ENCODE measurements at regions not wholly inside any gene's neighbourhood (a gene's known extent, or its start where the extent isn't known, plus 50 kb on each side); places are given as distances from the start of the nearest gene placed in this dataset.
"Not testable (repeated sequence)": the region's sequence is repeated elsewhere in the genome, so short reads cannot be mapped to it uniquely, and the experiment has no call there.

DNA sequence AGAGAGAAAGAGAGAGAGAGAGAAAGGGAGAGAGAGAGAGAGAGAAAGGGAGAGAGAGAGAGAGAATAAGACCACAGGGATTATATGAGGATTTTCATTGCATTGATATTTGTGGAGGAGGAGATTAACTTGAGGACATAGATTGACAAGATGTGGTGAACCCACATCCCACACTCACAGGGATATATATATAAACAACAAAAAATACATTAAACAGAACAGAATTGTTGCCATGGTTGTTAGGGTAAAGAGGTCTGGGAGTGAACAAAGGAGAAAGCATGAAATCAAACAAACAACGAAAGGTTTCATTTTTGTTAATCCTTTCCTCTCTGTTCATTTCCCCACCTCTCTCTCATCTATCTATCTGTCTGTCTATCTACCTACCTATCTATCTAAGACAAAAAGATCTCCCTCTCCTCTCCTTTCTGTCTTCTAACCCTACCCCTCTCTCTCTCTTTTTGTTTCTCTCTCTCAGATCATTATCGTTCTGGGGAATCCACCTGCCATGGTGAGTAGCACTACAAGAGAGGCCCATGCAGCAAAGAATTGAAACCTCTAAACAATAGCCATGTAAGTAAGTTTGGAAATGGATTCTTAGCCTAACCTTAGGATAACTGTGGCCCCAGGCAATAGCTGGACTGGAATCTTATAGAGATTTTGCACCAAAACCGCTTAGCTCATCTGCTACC is 280.9 kb downstream of the RAP2B start:
- DNase-seq (ENCODE audit: low read depth) = no peak

GRCh38 chr3:153443961-153444360 is 281.9 kb downstream of the RAP2B start:
- DNase-seq (ENCODE audit: low read depth) = no peak

DNA sequence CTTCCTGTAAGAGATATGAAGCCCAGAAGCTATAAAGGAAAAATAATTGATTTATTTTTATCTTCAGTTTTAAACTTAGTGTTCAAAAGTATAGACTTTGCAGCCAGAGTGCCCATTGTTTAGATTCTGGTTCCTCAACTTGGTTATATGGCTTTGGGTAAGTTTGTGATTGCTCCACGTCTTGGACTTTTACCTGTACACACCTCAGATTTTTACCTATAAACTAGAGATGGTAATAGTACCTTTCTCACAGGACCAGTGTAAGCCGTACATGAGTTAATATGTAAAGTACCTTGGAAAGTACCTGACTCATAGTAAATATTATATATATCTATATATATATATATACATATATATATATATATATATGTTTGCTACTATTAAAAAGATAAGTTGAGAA is 283.8 kb downstream of the RAP2B start:
- DNase-seq (ENCODE audit: low read depth) = no peak

DNA sequence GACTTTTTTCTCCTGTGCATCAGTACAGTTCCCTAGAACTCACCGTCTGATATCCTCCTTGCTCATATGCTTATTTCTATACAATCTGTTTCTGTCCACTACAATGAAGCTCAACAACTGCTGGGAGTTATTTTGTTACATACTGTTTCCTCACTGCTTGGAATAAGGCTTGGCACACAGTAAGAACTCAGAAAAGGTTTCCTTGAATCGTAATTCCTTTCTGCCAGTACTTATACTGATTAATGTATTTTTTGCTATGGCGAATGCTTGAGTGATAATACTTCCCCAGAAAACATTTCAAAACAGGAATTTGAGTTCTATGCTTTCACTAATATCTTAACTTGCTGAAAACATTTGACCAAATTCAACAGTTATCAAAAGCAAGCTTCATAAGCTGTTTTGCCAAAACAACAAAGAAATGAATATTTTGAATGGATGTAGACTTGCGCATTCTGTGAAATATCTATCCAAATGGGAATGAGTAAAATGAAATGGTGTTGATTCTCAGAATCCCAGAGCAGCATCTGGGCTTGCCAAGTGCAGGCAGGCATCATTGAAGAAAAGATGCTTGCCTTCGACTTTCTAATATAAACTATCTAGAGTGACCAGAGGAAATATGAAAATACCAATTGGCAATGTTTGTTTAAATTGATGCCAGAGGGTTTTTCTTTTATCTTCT is 286.3 kb downstream of the RAP2B start:
- DNase-seq (ENCODE audit: low read depth) = no peak

DNA sequence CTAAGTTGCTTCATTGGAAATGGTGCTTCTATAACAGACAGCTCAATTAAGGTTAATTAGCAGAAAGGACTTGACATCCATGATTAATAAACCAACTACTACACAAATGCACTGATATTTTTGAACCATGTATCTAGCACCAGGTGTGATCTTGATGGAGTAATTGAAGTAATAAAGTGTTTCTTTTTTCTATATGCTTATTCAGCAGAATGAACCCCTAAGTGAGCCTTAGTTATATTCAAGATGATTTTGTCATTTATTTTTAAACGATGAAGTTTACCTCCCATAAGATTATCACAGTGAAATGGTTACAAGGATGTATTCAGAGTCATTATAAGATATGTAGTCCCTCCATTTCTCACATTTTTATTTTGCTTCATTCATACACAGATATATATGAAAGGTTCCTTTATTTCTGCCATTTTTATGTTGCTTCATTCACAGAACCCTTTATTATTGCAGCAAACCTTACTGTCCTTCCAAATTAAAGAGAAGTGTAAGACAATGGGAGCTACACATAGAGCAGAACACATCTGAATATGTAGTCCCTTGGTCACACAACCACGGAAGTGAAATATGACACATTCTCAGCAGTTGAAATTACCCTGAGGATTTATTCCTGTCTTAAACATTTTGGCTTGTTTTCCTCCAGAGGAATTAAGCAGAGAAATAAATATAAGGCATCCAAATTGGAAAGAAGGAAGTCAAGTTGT is 295.0 kb downstream of the RAP2B start:
- no peak for DNase-seq (ENCODE audit: low read depth)

GRCh38 chr3:153458881-153459280 is 296.9 kb downstream of the RAP2B start:
- DNase-seq (ENCODE audit: low read depth) = no peak

- DNase-seq (ENCODE audit: low read depth) = no peak
These were observed 300.5 kb downstream of the RAP2B start for GRCh38 chr3:153462545-153462944.

DNA sequence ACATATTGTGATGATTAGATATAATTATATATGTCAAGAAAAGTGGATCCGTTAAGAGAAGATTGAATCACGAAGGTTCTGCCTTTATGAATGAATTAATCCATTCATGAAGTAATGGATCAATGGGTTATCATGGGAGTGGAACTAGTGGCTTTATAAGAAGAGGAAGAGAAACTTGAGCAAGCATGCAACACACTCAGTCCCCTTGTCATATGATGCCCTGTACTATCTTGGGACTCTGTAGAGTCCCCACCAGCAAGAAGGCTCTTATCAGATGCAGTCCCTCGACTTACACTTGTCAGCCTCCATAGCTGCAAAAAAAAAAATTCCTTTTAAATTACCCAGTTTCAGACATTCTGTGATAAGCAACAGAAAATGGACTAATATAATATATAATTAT is 301.9 kb downstream of the RAP2B start:
- DNase-seq (ENCODE audit: low read depth) = no peak

DNA sequence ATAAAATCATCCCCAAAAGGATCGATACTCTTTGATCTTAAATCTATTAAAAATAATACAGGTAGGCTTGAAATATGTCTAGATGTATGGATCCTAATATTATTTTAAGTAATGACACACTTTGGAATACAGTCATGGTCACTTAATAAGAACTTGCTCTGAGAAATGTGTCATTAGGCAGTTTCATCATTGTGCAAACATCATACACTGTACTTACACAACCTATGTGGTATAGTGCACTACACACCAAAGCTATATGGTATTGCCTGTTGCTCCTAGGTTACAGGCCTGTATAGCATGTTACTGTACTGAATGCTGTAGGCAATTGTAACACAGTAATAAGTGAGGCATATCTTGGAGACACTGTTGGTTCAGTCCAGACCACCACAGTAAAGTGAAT is 307.1 kb downstream of the RAP2B start:
- no peak for DNase-seq (ENCODE audit: low read depth)

DNA sequence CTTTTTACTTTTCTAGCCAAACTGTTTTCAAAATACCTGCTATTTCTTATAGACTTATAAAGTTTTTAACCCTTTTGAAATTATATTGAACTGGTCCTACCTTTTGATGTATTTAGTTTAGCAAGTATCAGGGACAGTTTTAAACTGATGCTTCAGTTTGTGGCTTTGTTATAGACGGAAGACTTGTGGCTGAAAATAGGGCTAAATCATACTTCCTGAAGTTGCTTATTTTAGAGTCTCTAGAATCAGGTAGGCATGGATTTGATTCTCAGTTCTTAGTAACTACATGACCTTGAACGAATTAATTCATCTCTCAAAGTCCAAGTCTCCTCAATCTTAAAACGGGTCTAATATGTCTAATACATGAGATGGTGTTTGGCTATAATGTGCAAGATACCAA is 322.8 kb downstream of the RAP2B start:
- DNase-seq (ENCODE audit: low read depth) = no peak

- no peak for DNase-seq (ENCODE audit: low read depth)
These were observed 333.4 kb downstream of the RAP2B start for GRCh38 chr3:153495422-153495821.

- no peak for DNase-seq (ENCODE audit: low read depth)
These were observed 340.7 kb downstream of the RAP2B start for GRCh38 chr3:153502682-153503081.

GRCh38 chr3:153503873-153504272 is 341.8 kb downstream of the RAP2B start:
- no peak for DNase-seq (ENCODE audit: low read depth)

- not testable (repeated sequence) for DNase-seq (ENCODE audit: low read depth)
These were observed 344.2 kb downstream of the RAP2B start for GRCh38 chr3:153506205-153506604.

DNA sequence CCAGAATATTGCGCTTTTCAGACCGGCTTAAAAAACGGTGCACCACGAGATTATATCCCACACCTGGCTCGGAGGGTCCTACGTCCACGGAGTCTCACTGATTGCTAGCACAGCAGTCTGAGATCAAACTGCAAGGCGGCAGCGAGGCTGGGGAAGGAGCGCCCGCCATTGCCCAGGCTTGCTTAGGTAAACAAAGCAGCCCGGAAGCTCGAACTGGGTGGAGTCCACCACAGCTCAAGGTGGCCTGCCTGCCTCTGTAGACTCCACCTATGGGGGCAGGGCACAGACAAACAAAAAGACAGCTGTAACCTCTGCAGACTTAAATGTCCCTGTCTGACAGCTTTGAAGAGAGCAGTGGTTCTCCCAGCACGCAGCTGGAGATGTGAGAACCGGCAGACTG is 344.7 kb downstream of the RAP2B start:
- not testable (repeated sequence) for DNase-seq (ENCODE audit: low read depth)

DNA sequence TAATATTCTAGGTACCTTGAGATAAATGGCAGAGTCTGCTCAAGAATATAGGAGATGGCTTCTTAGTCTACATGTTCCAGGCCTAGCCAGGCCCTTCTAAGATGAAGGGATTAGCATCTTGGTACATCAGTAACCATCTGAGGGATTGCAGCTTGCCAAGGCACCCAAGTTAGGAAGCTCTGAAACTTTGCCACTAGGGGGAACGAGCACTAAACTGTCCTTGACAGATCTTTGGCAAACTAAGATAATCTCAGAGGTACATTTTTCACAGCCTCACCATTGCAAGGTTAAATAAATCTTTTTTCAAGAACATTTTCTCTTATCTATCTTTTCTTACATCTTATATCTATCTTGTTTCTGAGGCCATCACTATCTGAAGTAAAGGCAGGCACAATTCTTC is 351.2 kb downstream of the RAP2B start:
- DNase-seq (ENCODE audit: low read depth) = no peak

DNA sequence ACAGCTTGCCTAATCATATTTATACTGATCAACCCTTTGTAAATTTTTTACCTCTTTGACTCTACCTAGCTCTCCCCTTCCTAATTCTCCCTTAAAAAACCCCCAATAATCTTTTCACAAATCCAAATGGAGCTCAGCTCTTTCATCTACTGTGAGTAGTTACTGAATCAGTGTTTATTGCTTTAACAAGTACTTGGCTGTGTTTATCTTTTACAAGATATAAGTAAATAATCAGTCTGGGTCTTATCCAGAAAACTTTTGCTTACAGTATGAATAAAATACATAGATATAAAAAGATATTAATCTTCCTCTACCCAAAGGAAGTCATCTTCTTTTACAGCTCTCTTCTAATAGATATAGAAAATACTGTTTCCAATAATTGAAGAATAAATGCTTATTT is 366.4 kb downstream of the RAP2B start:
- DNase-seq (ENCODE audit: low read depth) = no peak

DNA sequence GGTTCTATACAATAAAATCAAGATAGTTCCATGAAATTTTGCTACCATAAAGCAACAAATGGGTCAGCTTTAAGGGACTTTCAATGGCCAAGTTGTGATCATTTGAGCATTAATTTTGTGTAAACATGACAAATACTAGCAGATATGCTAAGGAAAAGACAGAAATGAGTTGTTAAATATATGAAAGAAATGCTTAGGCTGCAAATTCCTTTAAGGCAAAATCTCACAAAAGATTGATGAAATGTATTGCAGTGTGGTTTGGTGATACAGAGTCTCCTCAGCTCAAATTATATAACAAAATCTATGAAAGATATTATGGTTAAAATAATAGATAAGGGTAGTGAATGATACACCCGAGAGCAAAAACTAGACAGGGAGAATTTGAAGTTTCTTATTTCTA is 377.2 kb downstream of the RAP2B start:
- no peak for DNase-seq (ENCODE audit: low read depth)

DNA sequence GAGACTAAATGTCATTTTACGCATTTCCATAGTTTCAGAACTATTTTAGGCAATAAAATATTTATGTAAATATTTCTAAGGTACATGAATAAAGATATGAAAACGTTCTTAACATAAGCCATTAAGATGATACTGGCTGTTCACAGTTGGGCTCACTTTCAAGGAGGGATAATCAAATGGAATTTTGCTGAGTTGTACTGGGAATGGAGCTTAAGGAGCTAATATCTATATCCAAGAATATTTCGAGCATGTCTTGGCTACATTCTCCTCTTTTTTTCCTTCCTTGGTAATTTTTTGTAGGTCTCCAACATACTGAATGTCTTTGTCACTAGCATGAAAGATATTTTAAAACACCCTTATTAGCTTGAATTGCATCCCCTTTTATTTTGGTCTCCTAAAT is 383.4 kb downstream of the RAP2B start:
- DNase-seq (ENCODE audit: low read depth) = no peak

GRCh38 chr3:153547970-153548369 is 385.9 kb downstream of the RAP2B start:
- no peak for DNase-seq (ENCODE audit: low read depth)

DNA sequence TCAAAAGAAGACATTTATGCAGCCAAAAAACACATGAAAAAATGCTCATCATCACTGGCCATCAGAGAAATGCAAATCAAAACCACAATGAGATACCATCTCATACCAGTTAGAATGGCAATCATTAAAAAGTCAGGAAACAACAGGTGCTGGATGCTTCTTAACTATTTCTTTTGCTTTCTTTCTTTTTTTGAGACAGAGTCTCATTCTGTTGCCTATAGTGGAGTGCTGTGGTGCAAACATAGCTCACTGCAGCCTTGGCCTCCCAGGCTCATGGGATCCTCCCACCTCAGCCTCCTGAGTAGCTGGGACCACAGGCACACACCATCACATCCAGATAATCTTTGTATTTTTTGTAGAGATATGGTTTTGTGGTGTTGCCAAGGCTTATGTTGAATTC is 387.7 kb downstream of the RAP2B start:
- DNase-seq (ENCODE audit: low read depth) = not testable (repeated sequence)

DNA sequence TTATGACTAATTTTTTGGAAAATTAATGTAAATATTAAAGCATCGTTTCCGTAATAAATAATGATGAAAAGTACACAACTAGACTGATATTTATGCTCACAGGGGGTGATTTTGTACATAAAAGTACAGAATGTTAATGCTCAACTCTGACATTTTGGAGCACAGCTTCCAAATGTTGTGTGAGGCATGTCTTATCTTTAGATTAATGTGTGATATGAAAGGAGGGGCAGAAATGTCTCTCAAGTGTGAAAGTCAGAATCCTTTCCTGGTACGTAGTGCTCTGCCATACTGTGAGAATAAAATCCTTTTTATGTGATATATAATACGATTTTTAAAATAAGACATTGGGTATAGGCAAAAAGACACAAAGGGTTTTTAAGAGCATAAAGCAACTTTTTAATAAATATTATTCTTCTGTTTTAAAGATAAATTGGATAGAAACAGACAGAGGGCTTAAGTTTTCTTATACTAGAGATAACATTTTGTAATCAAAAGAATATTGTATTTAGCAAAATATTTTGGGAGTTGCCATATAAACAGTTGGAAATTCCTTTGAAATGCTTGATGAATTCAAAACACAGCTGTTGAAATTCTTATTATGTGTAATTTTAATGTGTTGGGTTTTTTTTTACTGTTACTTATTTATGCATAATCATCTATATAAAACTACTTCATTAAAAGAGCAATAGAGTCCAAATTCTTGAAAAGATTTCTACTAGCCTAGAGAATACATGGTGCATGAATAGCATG is 389.7 kb downstream of the RAP2B start:
- no peak for DNase-seq (ENCODE audit: low read depth)
